22Rv1 (cell line): ENCODE measurements at regions not wholly inside any gene's neighbourhood (a gene's known extent, or its start where the extent isn't known, plus 50 kb on each side); places are given as distances from the start of the nearest gene placed in this dataset.

Experiments
- CTCF ChIP-seq: fragments of 450-650 bp; IDR thresholded peaks from 2 replicates; pipeline ENCODE4 v1.5.1; 2017; ENCODE audit warnings: mild to moderate bottlenecking
- ZFX ChIP-seq: fragments of 450-650 bp; IDR thresholded peaks from 2 replicates; pipeline ENCODE4 v1.6.1; 2017; ENCODE audit warnings: antibody characterized with exemption, borderline replicate concordance

DNA sequence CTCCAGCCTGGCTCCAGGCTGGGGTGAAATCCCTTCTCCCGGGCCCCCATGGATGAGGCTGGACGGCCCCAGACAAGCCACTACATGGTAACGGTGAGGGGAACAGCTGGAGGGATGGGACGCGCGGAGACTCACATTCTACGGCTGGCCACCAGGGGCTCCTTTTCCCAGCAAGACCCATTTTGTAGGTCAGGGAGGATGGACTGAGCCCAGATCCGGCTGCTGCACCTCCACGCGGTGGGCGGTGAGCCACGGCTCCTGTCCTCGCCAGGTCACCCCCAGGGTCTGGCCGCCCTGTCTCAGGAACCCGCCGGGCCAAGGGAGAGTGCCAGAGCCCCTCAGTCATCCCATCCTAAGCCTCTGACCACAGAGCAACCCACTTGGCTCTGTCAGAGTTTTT is 75.0 kb upstream of the ACTRT2 start:
- TF ChIP-seq CTCF (0 out of 2 replicates have a peak, but pooled peaks have one; percentile 10), ZFX (no peak)
